Activated B cell treated with CpG ODN at 0.5 μM for 24 hours (primary cell): ENCODE measurements at regions not wholly inside any gene's neighbourhood (a gene's known extent, or its start where the extent isn't known, plus 50 kb on each side); places are given as distances from the start of the nearest gene placed in this dataset.

Experiments
- ATAC-seq: fragments of 200-7000 bp; cut with Tn5 transposase; one replicate; pipeline ENCODE4 v1.10.0; 2021; ENCODE audit warnings: low read depth, mild to moderate bottlenecking, moderate library complexity
- CTCF ChIA-PET: fragments of 350-600 bp; sonication (Branson Sonifier 250); formaldehyde crosslinking; loops from one replicate; lab custom pipeline; 2021; ENCODE audit warnings: antibody characterized with exemption; lab: Charles Lee
- POLR2A ChIA-PET: fragments of 350-600 bp; sonication (Branson Sonifier 250); formaldehyde crosslinking; loops from one replicate; lab custom pipeline; 2021; ENCODE audit warnings: antibody characterized with exemption; lab: Charles Lee
- DNase-seq: peaks from one replicate; pipeline ENCODE4 v3.0.0; 2022
- H3K27ac Mint-ChIP-seq: one replicate; pipeline ENCODE4 v1.8.0; 2020; ENCODE audit warnings: mixed read lengths
- H3K27me3 Mint-ChIP-seq: one replicate; pipeline ENCODE4 v1.8.0; 2021; ENCODE audit warnings: mixed read lengths
- H3K36me3 Mint-ChIP-seq: one replicate; pipeline ENCODE4 v1.8.0; 2021; ENCODE audit warnings: low read depth, mixed read lengths
- H3K4me1 Mint-ChIP-seq: one replicate; pipeline ENCODE4 v1.8.0; 2021; ENCODE audit warnings: mixed read lengths
- H3K4me3 Mint-ChIP-seq: one replicate; pipeline ENCODE4 v1.8.0; 2020; ENCODE audit warnings: mild to moderate bottlenecking, mixed read lengths
- H3K9me3 Mint-ChIP-seq: one replicate; pipeline ENCODE4 v1.8.0; 2020; ENCODE audit warnings: mixed read lengths
- intact Hi-C: fragments of 100-400 bp; cut with micrococcal nuclease; formaldehyde crosslinking; loops from one replicate; pipeline ENCODE4 v1.15.1; 2024
- TF ChIP-seq, protein P1 (sequence below): fragments of 200-600 bp; IDR thresholded peaks from one replicate; pipeline ENCODE4 v1.8.0; 2022; ENCODE audit warnings: antibody characterized with exemption, mild to moderate bottlenecking

GRCh38 chr15:29612096-29612495 is 210.2 kb downstream of the TJP1 start:
- POLR2A ChIA-PET: no interaction called here
- Mint-ChIP-seq H3K36me3 (no peaks in the 10 kb centered on the region), H3K4me1 (no peaks in the 10 kb centered on the region), H3K9me3 (no peaks in the 10 kb centered on the region), H3K27me3 (no peaks in the 10 kb centered on the region), H3K4me3 (no peak overlapping the region), H3K27ac (no peak overlapping the region)
- TF ChIP-seq, protein P1, sequence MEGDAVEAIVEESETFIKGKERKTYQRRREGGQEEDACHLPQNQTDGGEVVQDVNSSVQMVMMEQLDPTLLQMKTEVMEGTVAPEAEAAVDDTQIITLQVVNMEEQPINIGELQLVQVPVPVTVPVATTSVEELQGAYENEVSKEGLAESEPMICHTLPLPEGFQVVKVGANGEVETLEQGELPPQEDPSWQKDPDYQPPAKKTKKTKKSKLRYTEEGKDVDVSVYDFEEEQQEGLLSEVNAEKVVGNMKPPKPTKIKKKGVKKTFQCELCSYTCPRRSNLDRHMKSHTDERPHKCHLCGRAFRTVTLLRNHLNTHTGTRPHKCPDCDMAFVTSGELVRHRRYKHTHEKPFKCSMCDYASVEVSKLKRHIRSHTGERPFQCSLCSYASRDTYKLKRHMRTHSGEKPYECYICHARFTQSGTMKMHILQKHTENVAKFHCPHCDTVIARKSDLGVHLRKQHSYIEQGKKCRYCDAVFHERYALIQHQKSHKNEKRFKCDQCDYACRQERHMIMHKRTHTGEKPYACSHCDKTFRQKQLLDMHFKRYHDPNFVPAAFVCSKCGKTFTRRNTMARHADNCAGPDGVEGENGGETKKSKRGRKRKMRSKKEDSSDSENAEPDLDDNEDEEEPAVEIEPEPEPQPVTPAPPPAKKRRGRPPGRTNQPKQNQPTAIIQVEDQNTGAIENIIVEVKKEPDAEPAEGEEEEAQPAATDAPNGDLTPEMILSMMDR: no peak
- ATAC-seq: no peak
- intact Hi-C loops: no loop called here
- no peak for DNase-seq
- CTCF ChIA-PET: interaction anchor here (0.6 kb wide), 1 partner anchor 40 kb away, joined by 3 read pairs; no protein-coding TSS in a partner anchor

DNA sequence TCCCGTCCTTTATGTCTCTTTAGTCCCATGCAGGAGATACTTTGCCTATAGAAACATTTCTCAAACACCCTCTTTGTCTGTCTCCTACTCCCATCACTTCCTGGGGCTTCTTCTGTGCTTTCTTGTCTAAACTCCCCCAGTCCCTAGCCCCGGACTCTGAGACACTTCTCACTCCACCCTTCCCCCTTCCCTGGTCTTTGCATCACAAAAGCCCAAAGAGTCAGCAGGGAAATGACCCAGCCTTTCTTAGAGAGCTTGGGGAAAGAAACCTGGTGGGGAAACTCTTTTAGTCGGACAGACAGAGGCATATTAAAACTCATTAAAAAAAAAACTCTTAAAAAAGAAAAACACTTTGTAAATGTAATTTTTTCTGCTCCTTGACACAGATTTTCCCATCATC is 211.2 kb downstream of the TJP1 start:
- no peaks in the 10 kb centered on the region for H3K27me3 Mint-ChIP-seq
- DNase-seq (no peak), ATAC-seq (no peak)
- intact Hi-C loops: no loop called here
- no peak overlapping the region for H3K4me3 Mint-ChIP-seq
- POLR2A ChIA-PET: no interaction called here
- CTCF ChIA-PET: no interaction called here
- TF ChIP-seq, protein P1: no peak
- H3K4me1 Mint-ChIP-seq: no peaks in the 10 kb centered on the region
- no peaks in the 10 kb centered on the region for H3K9me3 Mint-ChIP-seq
- no peaks in the 10 kb centered on the region for H3K36me3 Mint-ChIP-seq
- H3K27ac Mint-ChIP-seq: no peak overlapping the region

DNA sequence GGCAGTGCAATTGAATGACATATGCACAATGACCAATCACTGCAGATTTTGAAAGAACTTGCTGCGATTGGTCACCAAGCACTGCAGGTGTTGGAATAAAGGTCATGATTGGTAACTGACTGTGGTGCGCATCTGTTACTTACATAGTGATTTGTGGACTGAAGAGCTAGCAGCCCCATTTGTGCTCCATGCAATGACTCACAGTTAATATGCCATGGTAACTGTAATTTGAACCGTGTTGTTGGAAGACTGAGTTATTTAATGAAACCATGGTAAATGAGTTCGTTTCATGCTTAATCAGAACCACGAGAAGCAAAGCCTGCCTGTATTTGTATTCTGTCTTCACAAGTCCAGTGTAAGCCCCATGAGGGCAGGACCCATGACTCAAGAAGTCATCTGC is 220.5 kb downstream of the TJP1 start:
- ATAC-seq: no peak
- H3K4me1 Mint-ChIP-seq: no peaks in the 10 kb centered on the region
- DNase-seq: no peak
- H3K27me3 Mint-ChIP-seq: no peaks in the 10 kb centered on the region
- intact Hi-C loops: no loop called here
- no peaks in the 10 kb centered on the region for H3K9me3 Mint-ChIP-seq
- ChIA-PET CTCF (no interaction called here), POLR2A (no interaction called here)
- no peaks in the 10 kb centered on the region for H3K36me3 Mint-ChIP-seq
- no peak overlapping the region for H3K4me3 Mint-ChIP-seq
- TF ChIP-seq, protein P1: no peak
- no peak overlapping the region for H3K27ac Mint-ChIP-seq

- no peaks in the 10 kb centered on the region for H3K36me3 Mint-ChIP-seq
- no peaks in the 10 kb centered on the region for H3K27me3 Mint-ChIP-seq
- H3K4me3 Mint-ChIP-seq: no peak overlapping the region
- TF ChIP-seq, protein P1: no peak
- no peak overlapping the region for H3K27ac Mint-ChIP-seq
- ChIA-PET CTCF (no interaction called here), POLR2A (no interaction called here)
- no peaks in the 10 kb centered on the region for H3K4me1 Mint-ChIP-seq
- intact Hi-C loops: no loop called here
- ATAC-seq: no peak
- no peaks in the 10 kb centered on the region for H3K9me3 Mint-ChIP-seq
- DNase-seq: no peak
These were observed 222.0 kb downstream of the TJP1 start for GRCh38 chr15:29600262-29600661.

GRCh38 chr15:29596266-29596665 is 226.0 kb downstream of the TJP1 start:
- Mint-ChIP-seq H3K9me3 (no peaks in the 10 kb centered on the region), H3K4me1 (no peaks in the 10 kb centered on the region), H3K27ac (no peak overlapping the region), H3K36me3 (no peaks in the 10 kb centered on the region), H3K27me3 (no peaks in the 10 kb centered on the region), H3K4me3 (no peak overlapping the region)
- ChIA-PET POLR2A (no interaction called here), CTCF (no interaction called here)
- ATAC-seq (no peak), DNase-seq (no peak)
- intact Hi-C loops: no loop called here
- TF ChIP-seq, protein P1: no peak
